ENCODE measurements at regions not wholly inside any gene's neighbourhood (a gene's known extent, or its start where the extent isn't known, plus 50 kb on each side); places are given as distances from the start of the nearest gene placed in this dataset.
A peak's percentile ranks its signal among the peaks of the same experiment; 100 is the strongest.
"Not testable (repeated sequence)": the region's sequence is repeated elsewhere in the genome, so short reads cannot be mapped to it uniquely, and the experiment has no call there.

DNA sequence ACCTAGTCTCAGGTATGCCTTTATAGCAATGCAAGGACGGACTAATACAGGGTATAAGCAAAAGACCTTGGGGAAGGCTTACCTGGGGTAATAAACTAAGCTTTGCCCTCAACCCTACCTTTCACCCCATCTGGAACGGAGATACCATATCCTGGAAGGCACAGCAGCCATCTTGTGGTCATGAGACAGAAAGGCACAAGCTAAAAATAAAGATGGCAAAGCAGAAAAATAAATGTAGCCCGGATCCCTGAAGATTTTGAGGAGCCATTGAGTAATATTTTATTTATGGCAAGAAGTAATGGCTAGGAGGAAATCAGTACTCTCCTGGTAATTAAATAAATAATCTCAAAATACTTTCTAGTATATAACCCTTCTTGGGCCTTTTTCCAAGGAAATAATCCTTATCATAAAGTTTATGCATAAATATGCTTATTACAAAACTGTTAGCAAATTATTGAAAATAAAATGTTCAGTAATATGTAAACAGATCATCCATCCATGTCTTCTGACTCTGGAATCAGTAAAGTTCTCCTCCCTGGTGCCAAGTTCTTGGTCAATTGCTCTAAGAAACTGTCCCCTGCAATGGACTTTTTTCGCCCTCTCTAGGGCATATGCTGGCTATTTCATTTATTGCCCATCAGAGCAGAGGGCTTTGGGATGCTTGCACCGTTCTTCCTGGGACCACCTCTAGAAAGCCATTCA, 198.7 kb downstream of the SPP2 start:
- DNase-seq (ENCODE audit: insufficient read length, low spot score) (no peak), FAIRE-seq (no peak)
- no peak for TF ChIP-seq POLR2A (IDR thresholded peaks at IDR 0.05; ENCODE audit: low read depth, low read length)

DNA sequence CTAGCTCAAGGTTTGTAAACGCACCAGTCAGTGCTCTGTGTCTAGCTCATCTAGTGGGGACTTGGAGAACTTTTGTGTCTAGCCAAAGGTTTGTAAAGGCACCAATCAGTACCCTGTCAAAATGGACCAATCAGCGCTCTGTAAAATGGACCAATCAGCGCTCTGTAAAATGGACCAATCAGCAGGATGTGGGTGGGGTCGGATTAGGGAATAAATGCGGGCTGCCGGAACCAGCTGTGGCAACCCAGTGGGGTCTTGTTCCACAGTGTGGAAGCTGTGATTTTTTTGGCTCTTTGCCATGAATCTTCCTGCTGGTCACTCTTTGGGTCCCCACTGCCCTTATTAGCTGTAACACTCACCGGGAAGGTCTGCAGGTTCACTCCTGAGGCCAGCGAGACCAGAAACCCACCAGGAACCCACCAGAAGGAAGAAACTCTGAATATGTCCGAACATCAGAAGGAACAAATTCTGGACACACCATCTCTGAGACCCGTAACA, 197.8 kb downstream of the SPP2 start:
- FAIRE-seq; DNase-seq (ENCODE audit: insufficient read length, low spot score): not testable (repeated sequence)

GRCh38 chr2:234247453-234248180, 197.1 kb downstream of the SPP2 start:
- FAIRE-seq: no peak
- no peak for DNase-seq (ENCODE audit: insufficient read length, low spot score)
- TF ChIP-seq POLR2A (IDR thresholded peaks at IDR 0.05; ENCODE audit: low read depth, low read length): no peak

DNA sequence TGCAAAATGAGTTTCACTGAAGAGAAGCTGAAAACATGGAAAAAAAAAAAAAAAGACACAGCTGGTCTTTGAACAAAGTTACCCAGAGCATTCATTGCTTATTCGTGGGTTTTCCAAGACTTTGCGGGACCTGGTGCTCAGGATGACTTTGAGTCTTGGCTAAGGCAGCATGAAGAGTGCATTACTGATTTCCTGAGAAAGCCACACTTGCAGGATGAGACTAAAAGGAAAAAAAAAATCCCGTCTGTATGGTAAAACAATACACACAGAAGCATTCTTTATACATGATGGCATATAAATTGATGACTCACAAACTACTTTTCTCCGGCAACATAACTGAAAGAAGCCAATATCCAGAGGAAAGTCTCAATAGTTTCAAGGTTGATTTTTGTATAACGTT, 195.4 kb downstream of the SPP2 start:
- TF ChIP-seq POLR2A (IDR thresholded peaks at IDR 0.05; ENCODE audit: low read depth, low read length): no peak

DNA sequence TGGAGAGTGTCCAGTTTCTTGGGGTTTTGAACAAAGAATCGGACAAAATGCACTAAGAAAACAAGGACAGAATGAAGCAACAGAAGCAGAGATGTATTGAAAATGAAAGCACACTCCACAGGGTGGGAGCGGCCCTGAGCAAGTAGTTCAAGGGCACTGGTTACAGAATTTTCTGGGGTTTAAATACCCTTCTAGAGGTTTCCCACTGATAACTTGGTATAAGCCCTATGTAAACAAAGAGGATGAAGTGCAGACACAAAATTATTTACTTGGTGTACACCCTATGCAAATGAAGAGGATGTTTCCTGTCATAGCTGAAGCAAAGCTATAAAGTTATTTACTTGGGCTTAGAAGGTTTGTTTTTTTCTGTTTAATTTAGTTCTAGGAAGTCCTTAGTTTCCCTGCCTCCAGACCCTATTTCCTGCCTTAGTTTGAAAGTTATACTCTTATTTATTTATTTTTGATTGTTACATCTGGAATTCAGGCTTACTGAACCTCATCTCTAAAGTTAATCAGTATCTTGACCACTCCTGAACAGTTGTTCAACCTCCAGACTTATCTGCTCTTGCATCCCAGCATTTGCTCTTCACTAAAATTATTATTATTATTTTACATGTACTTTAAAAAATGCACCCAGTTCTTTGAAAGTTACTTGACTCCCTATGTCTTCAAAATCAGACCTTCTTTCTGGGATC, 193.5 kb downstream of the SPP2 start:
- TF ChIP-seq POLR2A (IDR thresholded peaks at IDR 0.05; ENCODE audit: low read depth, low read length): no peak
- FAIRE-seq (no peak), DNase-seq (ENCODE audit: insufficient read length, low spot score) (no peak)

More for the DNA sequence above, 195.4 kb downstream of the SPP2 start:
- DNase-seq (ENCODE audit: insufficient read length, low spot score) (peak; percentile 82), FAIRE-seq (peak; percentile 53)

DNA sequence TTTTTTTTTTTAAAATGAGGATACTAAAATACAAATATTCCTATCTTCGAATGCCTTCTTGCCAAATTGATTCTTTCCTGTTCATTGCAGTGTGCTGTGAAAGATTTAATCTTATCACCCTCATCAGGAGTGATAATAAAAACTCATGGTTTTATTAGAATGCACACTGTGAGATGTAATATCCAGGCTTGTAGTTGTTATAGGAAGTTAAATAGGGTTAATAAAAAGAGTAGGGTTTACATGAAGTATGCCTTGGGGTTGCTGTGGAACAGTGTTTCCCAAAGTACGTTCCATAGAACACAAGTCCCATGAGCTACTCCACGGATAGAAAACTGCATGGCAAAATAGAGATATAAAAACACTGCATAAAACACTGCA, 191.9 kb downstream of the SPP2 start:
- DNase-seq (ENCODE audit: insufficient read length, low spot score): no peak
- FAIRE-seq: no peak
- no peak for TF ChIP-seq POLR2A (IDR thresholded peaks at IDR 0.05; ENCODE audit: low read depth, low read length)

GRCh38 chr2:234241656-234242458, 191.4 kb downstream of the SPP2 start:
- peak; percentile 95 for FAIRE-seq
- TF ChIP-seq POLR2A (IDR thresholded peaks at IDR 0.05; ENCODE audit: low read depth, low read length): no peak
- DNase-seq (ENCODE audit: insufficient read length, low spot score): no peak

DNA sequence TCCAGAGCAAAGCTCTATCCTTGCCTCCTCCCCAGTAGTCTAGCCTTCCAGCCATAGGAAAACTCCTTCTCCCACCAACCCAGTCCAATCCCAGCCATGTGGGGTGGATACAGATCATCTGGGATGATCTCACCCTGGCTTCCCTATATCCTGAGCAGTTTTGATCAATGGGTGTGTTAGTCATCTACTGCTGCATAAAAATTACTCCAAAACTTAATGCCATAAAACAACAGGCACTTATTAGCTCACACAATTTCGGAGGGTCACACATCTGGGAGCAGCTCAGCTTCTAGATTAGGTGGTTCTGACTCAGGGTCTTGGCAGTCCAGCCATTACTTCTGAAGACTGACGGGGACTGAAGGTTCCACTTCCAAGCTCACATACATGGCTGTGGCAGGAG, 190.4 kb downstream of the SPP2 start:
- DNase-seq (ENCODE audit: insufficient read length, low spot score) (peak; percentile 64), FAIRE-seq (peak; percentile 98)
- TF ChIP-seq POLR2A (IDR thresholded peaks at IDR 0.05; ENCODE audit: low read depth, low read length): no peak

GRCh38 chr2:234235191-234235590, 184.7 kb downstream of the SPP2 start:
- no peak for FAIRE-seq
- no peak for DNase-seq (ENCODE audit: insufficient read length, low spot score)
- TF ChIP-seq POLR2A (IDR thresholded peaks at IDR 0.05; ENCODE audit: low read depth, low read length): no peak

- no peak for FAIRE-seq
Measured at GRCh38 chr2:234231460-234231859, 181.0 kb downstream of the SPP2 start.

GRCh38 chr2:234219046-234219310, 168.5 kb downstream of the SPP2 start:
- DNase-seq (ENCODE audit: insufficient read length, low spot score) (no peak), FAIRE-seq (no peak)
- no peak for TF ChIP-seq POLR2A (IDR thresholded peaks at IDR 0.05; ENCODE audit: low read depth, low read length)

More at GRCh38 chr2:234231460-234231859, 181.0 kb downstream of the SPP2 start:
- no peak for TF ChIP-seq POLR2A (IDR thresholded peaks at IDR 0.05; ENCODE audit: low read depth, low read length)
- DNase-seq (ENCODE audit: insufficient read length, low spot score): no peak

GRCh38 chr2:234218266-234219045, 168.0 kb downstream of the SPP2 start:
- TF ChIP-seq POLR2A (IDR thresholded peaks at IDR 0.05; ENCODE audit: low read depth, low read length): no peak
- no peak for FAIRE-seq
- no peak for DNase-seq (ENCODE audit: insufficient read length, low spot score)

DNA sequence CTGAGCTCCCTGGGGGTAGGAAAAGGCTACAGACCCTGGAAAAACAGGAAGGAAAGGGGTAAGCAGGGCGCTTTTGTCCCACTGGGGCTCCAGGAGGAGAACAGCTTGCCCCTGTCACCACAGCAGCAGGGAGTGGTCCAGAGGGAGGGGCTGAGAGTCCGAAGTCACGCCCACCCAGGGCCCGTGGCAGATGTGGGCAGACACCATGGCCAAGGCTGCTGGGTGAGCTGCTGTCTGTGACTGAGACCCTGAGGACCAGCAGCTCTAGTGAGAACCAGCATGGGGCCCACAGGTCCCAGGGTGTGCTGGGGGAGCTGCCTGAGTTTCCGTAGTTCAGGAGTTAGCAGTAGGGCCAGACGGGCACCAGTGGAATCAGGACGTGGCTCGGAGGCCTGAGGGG, 162.0 kb downstream of the SPP2 start:
- DNase-seq (ENCODE audit: insufficient read length, low spot score) (no peak), FAIRE-seq (no peak)
- no peak for TF ChIP-seq POLR2A (IDR thresholded peaks at IDR 0.05; ENCODE audit: low read depth, low read length)

Measured in H54 (cell line).